ENCODE measurements at regions not wholly inside any gene's neighbourhood (a gene's known extent, or its start where the extent isn't known, plus 50 kb on each side); places are given as distances from the start of the nearest gene placed in this dataset.

- ATAC-seq, result no peak
- no peak overlapping the region for H3K27ac Mint-ChIP-seq
- H3K36me3 Mint-ChIP-seq, result no peaks in the 10 kb centered on the region
- H3K4me3 Mint-ChIP-seq, result no peak overlapping the region
- H3K4me1 Mint-ChIP-seq, result no peaks in the 10 kb centered on the region
- H3K27me3 Mint-ChIP-seq, result peaks cover 22% of the 10 kb centered on the region
- H3K9me3 Mint-ChIP-seq, result peaks cover 3% of the 10 kb centered on the region
Observed at GRCh38 chr5:2052687-2053086, 170.0 kb upstream of the IRX4 start.

GRCh38 chr5:2049876-2050275, 167.2 kb upstream of the IRX4 start:
- H3K4me3 Mint-ChIP-seq, result no peak overlapping the region
- ATAC-seq, result no peak
- H3K27me3 Mint-ChIP-seq, result peaks cover 13% of the 10 kb centered on the region
- H3K4me1 Mint-ChIP-seq, result no peaks in the 10 kb centered on the region
- peaks cover 7% of the 10 kb centered on the region for H3K9me3 Mint-ChIP-seq
- no peaks in the 10 kb centered on the region for H3K36me3 Mint-ChIP-seq
- H3K27ac Mint-ChIP-seq, result no peak overlapping the region

- Mint-ChIP-seq H3K27me3 (peaks cover 9% of the 10 kb centered on the region), H3K4me3 (no peak overlapping the region), H3K4me1 (no peaks in the 10 kb centered on the region), H3K27ac (no peak overlapping the region), H3K36me3 (no peaks in the 10 kb centered on the region), H3K9me3 (peaks cover 7% of the 10 kb centered on the region)
- ATAC-seq, result no peak
Observed at GRCh38 chr5:2048664-2049063, 165.9 kb upstream of the IRX4 start.

GRCh38 chr5:2047341-2047927, 164.7 kb upstream of the IRX4 start:
- Mint-ChIP-seq H3K27me3 (peaks cover 18% of the 10 kb centered on the region), H3K4me1 (no peaks in the 10 kb centered on the region), H3K9me3 (peaks cover 7% of the 10 kb centered on the region), H3K27ac (no peak overlapping the region), H3K36me3 (no peaks in the 10 kb centered on the region), H3K4me3 (no peak overlapping the region)
- ATAC-seq, result no peak

- Mint-ChIP-seq H3K4me1 (no peaks in the 10 kb centered on the region), H3K27ac (no peak overlapping the region), H3K9me3 (peaks cover 7% of the 10 kb centered on the region), H3K27me3 (peaks cover 27% of the 10 kb centered on the region), H3K4me3 (no peak overlapping the region), H3K36me3 (no peaks in the 10 kb centered on the region)
- ATAC-seq, result no peak
Observed at GRCh38 chr5:2044041-2044440, 161.3 kb upstream of the IRX4 start.

- Mint-ChIP-seq H3K4me1 (no peaks in the 10 kb centered on the region), H3K27ac (no peak overlapping the region), H3K27me3 (peaks cover 57% of the 10 kb centered on the region), H3K36me3 (no peaks in the 10 kb centered on the region), H3K9me3 (no peaks in the 10 kb centered on the region), H3K4me3 (no peak overlapping the region)
- ATAC-seq, result no peak
Observed at GRCh38 chr5:2039180-2039531, 156.4 kb upstream of the IRX4 start.

- Mint-ChIP-seq H3K4me1 (no peaks in the 10 kb centered on the region), H3K4me3 (peak overlapping the region; percentile 83), H3K9me3 (no peaks in the 10 kb centered on the region), H3K27ac (no peak overlapping the region), H3K27me3 (peaks cover 57% of the 10 kb centered on the region), H3K36me3 (no peaks in the 10 kb centered on the region)
- ATAC-seq, result peak; percentile 88
Observed at GRCh38 chr5:2038321-2039179, 155.8 kb upstream of the IRX4 start.

- Mint-ChIP-seq H3K36me3 (no peaks in the 10 kb centered on the region), H3K4me1 (no peaks in the 10 kb centered on the region), H3K9me3 (no peaks in the 10 kb centered on the region), H3K27me3 (peaks cover 65% of the 10 kb centered on the region), H3K27ac (no peak overlapping the region), H3K4me3 (no peak overlapping the region)
- ATAC-seq, result no peak
Observed at GRCh38 chr5:2036885-2037284, 154.2 kb upstream of the IRX4 start.

GRCh38 chr5:2032432-2032831, 149.7 kb upstream of the IRX4 start:
- no peak overlapping the region for H3K27ac Mint-ChIP-seq
- no peaks in the 10 kb centered on the region for H3K4me1 Mint-ChIP-seq
- no peaks in the 10 kb centered on the region for H3K9me3 Mint-ChIP-seq
- no peaks in the 10 kb centered on the region for H3K36me3 Mint-ChIP-seq
- peaks cover 54% of the 10 kb centered on the region for H3K27me3 Mint-ChIP-seq
- H3K4me3 Mint-ChIP-seq, result no peak overlapping the region
- ATAC-seq, result no peak

GRCh38 chr5:2031581-2031980, 148.9 kb upstream of the IRX4 start:
- no peaks in the 10 kb centered on the region for H3K36me3 Mint-ChIP-seq
- H3K27me3 Mint-ChIP-seq, result peaks cover 47% of the 10 kb centered on the region
- H3K27ac Mint-ChIP-seq, result no peak overlapping the region
- H3K9me3 Mint-ChIP-seq, result no peaks in the 10 kb centered on the region
- ATAC-seq, result no peak
- H3K4me3 Mint-ChIP-seq, result no peak overlapping the region
- no peaks in the 10 kb centered on the region for H3K4me1 Mint-ChIP-seq

GRCh38 chr5:2030131-2030530, 147.4 kb upstream of the IRX4 start:
- no peak overlapping the region for H3K27ac Mint-ChIP-seq
- no peak overlapping the region for H3K4me3 Mint-ChIP-seq
- no peak for ATAC-seq
- H3K36me3 Mint-ChIP-seq, result no peaks in the 10 kb centered on the region
- peaks cover 36% of the 10 kb centered on the region for H3K27me3 Mint-ChIP-seq
- no peaks in the 10 kb centered on the region for H3K9me3 Mint-ChIP-seq
- H3K4me1 Mint-ChIP-seq, result no peaks in the 10 kb centered on the region

GRCh38 chr5:2029206-2029605, 146.5 kb upstream of the IRX4 start:
- H3K9me3 Mint-ChIP-seq, result peaks cover 2% of the 10 kb centered on the region
- no peak overlapping the region for H3K4me3 Mint-ChIP-seq
- H3K36me3 Mint-ChIP-seq, result no peaks in the 10 kb centered on the region
- peaks cover 31% of the 10 kb centered on the region for H3K27me3 Mint-ChIP-seq
- ATAC-seq, result no peak
- no peaks in the 10 kb centered on the region for H3K4me1 Mint-ChIP-seq
- H3K27ac Mint-ChIP-seq, result no peak overlapping the region

- H3K27ac Mint-ChIP-seq, result no peak overlapping the region
- H3K36me3 Mint-ChIP-seq, result no peaks in the 10 kb centered on the region
- no peaks in the 10 kb centered on the region for H3K4me1 Mint-ChIP-seq
- H3K9me3 Mint-ChIP-seq, result peaks cover 2% of the 10 kb centered on the region
- ATAC-seq, result no peak
- no peak overlapping the region for H3K4me3 Mint-ChIP-seq
- H3K27me3 Mint-ChIP-seq, result peaks cover 19% of the 10 kb centered on the region
Observed at GRCh38 chr5:2027790-2028189, 145.1 kb upstream of the IRX4 start.

- Mint-ChIP-seq H3K4me3 (no peak overlapping the region), H3K27me3 (peaks cover 21% of the 10 kb centered on the region), H3K27ac (no peak overlapping the region), H3K4me1 (no peaks in the 10 kb centered on the region), H3K9me3 (peaks cover 2% of the 10 kb centered on the region), H3K36me3 (no peaks in the 10 kb centered on the region)
- ATAC-seq, result no peak
Observed at GRCh38 chr5:2024986-2025721, 142.4 kb upstream of the IRX4 start.

- Mint-ChIP-seq H3K4me1 (no peaks in the 10 kb centered on the region), H3K27me3 (peaks cover 21% of the 10 kb centered on the region), H3K27ac (no peak overlapping the region), H3K9me3 (peaks cover 2% of the 10 kb centered on the region), H3K36me3 (no peaks in the 10 kb centered on the region), H3K4me3 (no peak overlapping the region)
- ATAC-seq, result no peak
Observed at GRCh38 chr5:2023196-2023595, 140.5 kb upstream of the IRX4 start.

GRCh38 chr5:2022436-2022835, 139.7 kb upstream of the IRX4 start:
- H3K36me3 Mint-ChIP-seq, result no peaks in the 10 kb centered on the region
- H3K4me3 Mint-ChIP-seq, result no peak overlapping the region
- H3K27me3 Mint-ChIP-seq, result peaks cover 21% of the 10 kb centered on the region
- no peak overlapping the region for H3K27ac Mint-ChIP-seq
- ATAC-seq, result no peak
- no peaks in the 10 kb centered on the region for H3K4me1 Mint-ChIP-seq
- peaks cover 2% of the 10 kb centered on the region for H3K9me3 Mint-ChIP-seq
